AG08396 (cell line): ENCODE measurements at regions not wholly inside any gene's neighbourhood (a gene's known extent, or its start where the extent isn't known, plus 50 kb on each side); places are given as distances from the start of the nearest gene placed in this dataset.
"Not testable (repeated sequence)": the region's sequence is repeated elsewhere in the genome, so short reads cannot be mapped to it uniquely, and the experiment has no call there.

Experiments
- DNase-seq: peaks from one replicate; pipeline ENCODE4 v3.0.0; 2012; ENCODE audit warnings: low spot score, mixed read lengths

DNA sequence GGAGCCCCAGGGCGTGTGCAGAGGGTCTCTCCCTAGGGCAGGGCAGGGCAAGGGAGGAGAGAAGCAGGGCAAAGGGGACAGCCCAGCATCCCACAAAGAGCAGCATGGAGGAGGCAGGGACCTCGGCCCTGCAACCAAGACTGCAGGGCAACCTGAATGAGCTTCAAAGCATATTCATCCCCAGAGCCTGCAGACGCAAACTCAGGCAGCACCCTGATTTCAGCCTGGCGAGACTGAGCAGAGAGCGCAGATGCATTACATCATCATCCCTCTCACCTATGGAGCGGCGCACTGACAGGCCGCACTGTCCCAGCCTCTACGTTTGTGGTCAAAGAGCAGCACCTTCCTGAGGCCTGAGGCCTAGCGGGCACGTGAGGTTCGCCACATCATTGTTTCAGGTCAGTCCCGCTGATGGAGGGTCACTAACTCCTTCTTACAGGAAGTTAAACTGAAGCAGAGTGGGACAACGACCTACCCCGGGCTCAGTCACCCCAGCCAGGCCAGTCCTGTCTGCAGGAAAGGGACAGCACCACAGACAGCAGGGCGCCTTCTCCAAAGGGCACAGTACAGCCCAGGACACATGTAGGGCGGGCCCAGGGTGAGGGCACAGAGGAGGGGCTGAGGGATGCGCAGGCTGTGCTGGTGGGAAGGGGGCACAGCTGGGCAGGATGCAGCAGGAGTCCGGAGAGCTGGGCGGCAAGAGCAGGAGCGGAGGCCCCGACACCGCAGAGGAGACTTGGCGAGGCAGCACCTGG is 67.2 kb upstream of the RAB6C start:
- DNase-seq = no peak

DNA sequence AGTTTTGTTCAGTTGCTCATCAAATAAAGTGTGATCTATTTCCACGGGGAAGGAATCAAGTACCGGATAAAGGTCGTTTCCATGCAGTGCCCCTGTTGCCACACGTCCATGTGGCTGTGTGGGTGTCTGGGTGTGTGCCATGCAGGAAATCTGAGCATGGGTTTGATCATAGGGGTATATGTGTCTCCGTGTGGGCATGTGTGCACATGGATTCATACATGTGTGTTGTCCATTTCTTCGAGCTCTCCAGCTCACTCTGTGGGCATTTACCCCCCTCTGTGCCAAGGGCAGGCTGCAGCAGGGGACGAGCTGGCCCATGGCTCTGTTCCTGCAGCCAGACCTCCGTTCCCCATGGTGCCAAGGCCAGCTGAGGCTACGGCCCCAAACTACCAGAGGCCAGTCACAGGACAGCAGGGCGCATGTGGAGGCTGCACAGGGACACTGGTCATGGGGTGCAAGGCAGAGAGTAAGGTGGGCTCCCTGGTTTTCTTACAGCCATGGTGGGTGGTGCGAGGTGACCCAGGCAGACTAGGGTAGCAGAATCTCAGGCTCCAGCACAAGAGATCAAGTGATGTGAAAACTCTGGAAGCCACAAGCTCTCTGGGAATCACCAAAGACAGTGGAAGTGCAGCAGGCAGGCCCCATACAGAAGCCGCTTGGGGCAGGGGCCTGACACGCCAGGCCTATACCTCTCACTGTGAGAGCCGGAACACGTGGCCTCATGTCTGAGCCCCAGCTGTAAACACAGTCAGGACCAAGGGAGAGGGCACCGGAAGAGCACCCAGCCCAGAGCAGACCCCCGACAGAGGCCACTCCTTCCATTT is 66.4 kb upstream of the RAB6C start:
- DNase-seq = no peak

DNA sequence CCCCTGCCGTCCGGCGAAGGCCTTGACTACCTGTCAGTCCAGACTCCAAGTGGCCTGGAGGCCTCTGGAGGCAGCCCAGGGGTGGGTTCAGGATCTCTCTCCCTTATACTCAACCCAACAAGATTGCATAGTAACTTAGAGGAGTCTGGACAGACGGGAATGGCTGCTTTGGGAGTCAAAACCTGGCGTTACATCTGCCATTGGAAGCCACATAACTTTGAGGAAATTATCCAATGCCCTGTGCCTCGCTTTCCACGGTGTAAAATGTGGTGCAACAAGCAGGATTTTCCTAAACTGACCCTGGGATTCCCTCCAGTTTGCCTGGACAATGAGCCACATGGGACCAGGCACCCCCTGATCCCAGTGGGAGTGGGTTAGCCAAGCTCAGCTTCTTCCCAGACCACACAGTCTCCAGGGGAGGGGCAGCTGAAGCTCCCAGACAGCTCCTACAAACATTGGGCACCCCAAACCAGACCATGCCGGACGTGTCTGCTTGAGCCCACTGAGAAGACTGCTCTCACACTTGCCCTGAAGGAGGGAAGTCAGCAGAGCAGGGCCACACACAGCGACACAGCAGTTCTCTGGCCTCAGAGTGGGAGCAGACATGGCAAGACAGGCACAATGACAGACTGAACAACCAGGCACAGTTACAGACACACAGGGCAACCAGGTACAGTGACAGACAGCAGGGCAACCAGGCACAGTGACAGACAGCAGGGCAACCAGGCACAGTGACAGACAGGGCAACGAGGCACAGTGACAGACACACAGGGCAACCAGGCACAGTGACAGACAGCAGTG is 65.6 kb upstream of the RAB6C start:
- no peak for DNase-seq

DNA sequence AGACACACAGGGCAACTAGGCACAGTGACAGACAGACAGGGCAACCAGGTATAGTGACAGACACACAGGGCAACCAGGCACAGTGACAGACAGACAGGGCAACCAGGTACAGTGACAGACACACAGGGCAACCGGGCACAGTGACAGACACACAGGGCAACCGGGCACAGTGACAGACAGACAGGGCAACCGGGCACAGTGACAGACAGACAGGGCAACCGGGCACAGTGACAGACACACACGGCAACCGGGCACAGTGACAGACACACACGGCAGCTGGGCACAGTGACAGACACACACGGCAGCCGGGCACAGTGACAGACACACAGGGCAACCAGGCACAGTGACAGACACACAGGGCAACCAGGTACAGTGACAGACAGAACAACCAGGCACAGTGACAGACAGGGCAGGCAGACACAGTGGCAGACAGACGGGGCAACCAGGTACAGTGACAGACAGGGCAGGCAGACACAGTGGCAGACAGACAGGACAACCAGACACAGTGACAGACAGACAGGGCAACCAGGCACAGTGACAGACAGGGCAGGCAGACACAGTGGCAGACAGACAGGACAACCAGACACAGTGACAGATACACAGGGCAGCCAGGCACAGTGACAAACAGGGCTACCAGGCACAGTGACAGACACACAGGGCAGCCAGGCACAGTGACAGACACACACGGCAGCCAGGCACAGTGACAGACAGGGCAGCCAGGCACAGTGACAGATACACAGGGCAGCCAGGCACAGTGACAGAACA is 64.7 kb upstream of the RAB6C start:
- DNase-seq = no peak

DNA sequence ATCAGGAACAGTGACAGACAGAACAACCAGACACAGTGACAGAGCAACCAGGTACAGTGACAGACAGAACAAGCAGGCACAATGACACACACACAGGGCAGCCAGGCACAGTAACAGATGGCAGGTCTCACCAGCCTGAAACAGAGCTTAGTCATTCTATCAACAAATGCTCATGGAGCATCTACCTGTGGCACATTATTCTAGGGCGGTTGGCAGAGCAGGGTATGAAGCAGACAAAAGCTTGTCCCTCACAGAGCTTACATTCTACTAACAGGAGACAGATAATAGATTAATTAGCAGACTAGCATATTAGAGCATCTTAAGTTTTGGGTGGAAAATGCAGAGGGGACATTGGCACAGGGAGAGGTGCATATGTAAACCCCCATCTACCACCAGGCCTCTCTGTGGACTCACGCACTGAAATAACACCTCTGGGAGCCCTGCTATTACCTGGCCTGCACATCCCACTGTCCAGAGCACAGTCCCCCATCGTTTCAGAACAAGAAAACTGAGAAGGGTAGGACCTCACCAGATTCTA is 64.1 kb upstream of the RAB6C start:
- no peak for DNase-seq

DNA sequence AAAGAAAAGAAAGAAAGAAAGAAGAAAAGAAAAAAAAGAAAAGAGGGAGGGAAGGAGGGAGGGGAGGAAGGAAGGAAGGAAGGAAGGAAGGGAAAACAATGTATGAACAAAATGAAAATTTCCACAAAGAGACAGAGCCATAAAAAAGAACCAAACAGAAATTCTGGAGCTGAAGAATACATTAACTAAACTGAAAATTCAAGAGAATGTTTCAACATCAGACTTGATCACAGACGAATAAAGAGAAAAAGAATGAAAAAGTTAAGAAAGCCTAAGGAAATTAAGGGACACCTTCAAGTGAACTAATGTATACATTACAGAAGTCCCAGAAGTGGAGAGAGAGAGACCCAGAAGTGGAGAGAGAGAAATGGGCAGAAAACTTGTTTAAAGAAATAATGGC is 60.9 kb upstream of the RAB6C start:
- DNase-seq = no peak

DNA sequence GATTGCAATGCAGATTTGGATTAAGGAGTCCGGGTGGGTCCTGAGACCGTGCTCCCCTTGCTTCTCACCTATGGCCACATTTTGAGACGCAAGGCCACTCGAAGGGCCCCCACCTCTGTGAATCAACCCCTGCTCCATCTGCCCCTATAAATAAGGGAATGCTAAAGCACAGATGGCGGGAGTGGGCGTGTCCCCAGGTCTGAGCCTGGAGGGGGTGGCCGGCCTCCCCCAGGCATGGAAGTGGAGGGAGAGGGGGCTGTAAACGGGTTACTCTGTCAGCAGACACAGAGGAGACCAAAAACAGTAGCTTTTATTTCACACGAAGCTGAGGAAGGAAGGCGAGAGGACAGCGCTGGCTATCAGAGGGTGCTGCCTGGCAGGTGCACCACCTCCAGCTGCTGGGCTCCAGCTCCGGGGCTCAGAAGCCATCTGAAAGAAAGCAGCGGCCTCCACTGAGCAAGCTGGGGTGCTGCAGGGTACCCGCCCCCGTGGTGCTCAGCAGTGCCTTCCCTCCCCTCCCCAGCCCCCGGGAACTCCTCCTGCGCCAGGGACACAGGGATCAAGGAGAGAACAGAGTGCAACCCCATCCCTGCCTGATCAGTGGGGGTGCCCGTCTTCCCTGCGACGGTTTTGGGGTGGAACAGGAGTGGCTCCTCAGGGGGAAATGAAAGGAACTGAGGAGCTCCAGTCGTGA is 56.7 kb upstream of the RAB6C start:
- no peak for DNase-seq

DNA sequence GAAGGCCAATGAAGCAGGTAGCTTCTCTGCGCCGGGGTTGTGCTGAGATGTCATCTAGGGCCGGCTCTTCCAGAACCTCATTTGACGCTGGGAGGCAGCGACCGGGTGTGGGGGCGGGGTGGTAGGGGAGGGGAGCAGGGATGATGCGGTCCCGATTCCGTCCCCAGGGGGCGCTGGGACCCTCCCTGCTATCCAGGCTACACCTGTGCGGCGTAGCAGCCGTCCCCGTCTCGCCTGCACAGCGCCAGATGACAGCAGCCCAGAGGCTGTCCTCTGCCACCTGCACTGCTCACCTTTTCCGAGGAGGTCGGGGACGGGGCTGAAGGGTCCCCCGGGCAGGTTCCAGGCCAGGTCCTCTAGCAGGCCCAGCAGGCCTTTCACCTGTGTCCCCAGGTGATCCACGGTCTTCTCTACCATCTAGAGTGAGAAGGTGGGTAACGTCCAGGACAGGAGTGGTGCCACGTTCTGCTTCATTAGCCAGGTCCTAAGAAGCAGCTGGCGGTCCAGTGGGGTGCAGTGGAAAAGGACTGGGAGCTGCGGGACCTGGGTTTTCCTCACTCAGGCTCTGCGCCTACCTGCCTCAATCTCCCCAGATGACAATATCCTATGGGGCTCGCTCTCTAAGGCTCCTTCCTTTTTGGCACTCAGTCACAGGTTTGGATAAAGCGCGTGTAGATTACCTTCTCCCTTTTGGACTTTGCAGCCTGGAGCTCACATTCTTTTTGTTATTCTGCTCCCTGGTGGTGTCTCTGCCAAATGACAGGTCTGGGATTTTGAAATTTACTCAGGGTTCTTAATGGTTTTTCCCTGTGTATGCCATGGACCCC is 56.0 kb upstream of the RAB6C start:
- no peak for DNase-seq

DNA sequence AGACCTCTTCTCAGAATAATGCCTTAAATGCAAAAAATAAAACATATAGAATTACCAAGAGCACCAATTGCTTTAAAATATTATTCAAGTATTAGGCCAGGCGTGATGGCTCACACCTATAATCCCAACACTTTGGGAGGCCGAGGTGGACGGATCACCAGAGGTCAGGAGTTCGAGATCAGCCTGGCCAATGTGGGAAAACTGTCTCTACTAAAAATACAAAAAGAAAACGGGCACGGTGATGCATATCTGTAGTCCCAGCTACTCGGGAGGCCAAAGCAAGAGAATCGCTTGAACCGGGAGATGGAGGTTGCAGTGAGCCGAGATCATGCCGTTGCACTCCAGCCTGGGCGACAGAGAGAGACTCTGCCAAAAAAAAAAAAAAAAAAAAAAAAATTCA is 55.4 kb upstream of the RAB6C start:
- not testable (repeated sequence) for DNase-seq

DNA sequence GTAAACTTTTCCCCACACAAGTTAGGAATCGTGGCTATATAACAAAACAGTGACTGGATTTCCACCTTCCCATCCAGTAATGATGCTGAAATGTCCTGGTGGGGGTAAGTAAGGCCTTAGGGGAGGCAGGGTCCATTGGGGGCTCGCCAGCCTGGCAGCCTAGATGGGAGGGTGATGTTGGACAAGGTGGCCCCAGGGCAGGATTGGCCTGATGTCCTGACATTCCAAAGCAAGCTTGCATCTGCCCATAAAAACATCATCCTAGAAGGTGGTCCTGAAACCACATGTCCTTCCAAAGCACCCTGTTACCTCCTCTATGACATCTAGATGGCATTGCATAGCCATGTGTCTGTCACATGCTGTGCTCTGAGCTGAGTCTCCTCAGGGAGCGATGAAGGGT is 54.1 kb upstream of the RAB6C start:
- no peak for DNase-seq

DNA sequence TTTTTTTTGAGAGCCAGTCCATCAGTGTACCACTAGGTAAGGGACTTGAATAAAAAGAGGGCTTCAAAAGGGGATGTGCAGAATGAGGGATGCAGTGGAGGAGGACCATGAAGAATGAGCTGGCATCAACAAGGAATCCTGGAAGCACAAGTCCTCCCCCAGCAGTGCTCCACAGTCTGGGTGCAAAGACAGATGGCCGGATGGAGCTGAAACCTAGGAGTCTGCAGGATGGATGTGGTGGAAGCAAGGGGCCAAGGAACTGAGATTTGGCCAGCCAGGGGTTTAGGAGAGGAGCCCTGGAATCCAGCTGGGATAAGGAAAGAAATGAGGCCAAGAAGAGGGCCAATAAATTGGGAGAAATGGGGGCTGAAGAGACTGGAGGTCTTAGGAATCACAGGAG is 51.8 kb upstream of the RAB6C start:
- DNase-seq = no peak

DNA sequence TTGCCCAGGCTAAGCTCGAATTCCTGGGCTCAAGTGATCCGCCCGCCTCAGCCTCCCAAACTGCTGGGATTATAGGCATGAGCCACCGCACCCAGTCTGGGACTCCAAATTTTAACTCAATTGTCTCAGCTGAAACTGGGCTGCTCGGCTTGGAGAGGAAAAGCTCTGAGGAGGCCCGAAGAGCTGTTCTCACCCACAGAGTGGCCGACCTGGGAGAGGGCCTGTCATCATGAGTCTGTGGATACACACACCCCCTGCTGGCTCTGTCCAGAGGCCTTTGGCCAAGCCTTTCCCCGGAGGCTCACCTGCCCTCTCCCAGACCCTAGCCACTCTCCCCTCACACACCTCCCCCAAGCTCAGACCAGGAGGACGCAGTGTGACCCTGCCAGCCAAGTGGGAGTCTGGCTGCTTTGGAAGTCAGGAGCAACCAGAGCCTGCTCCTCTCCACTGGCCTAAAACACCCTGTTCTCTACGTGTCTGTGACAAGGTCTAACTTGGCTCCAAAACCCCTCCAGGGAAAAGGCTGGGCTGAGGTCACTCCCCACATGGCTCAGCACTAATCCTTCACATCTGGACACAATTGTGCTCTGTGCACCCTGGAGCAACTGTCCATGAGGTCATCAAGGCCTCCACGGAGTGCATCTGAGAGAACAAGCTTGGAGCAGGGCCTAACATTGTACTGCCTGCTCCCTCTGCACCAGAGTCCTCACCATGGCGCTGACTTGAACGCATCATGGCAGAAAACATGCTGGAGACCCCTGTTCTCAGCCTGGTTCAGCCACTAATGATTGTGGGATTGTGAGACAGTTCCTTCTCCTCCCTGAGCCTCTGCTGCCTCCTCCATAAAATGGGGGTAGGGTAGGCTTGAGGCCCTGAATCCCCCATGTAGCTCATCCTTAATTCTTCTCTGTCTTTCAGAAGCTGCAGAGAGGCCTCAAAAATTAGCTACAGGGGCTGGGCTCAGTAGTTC is 49.9 kb upstream of the RAB6C start:
- DNase-seq = no peak
